Liver (tissue), 8 donors: ENCODE measurements at regions not wholly inside any gene's neighbourhood (a gene's known extent, or its start where the extent isn't known, plus 50 kb on each side); places are given as distances from the start of the nearest gene placed in this dataset.

Source experiments
- DNase-seq: peaks from one replicate; pipeline ENCODE4 v3.0.0-alpha.2; 2017; ENCODE audit warnings: low spot score
- H3K27ac ChIP-seq, 2 donors: one replicate each; pipeline ENCODE4 v1.7.0; 2013; ENCODE audit warnings: inconsistent platforms in 2 of 2, low read length in 2 of 2, control low read depth in 1 of 2, low read depth in 1 of 2, mild to moderate bottlenecking in 1 of 2
- H3K27me3 ChIP-seq, 4 donors: one replicate each; pipeline versions ENCODE4 v1.6.1 to v1.7.0; 2013; ENCODE audit warnings: low read length in 3 of 4, inconsistent platforms in 1 of 4, mild to moderate bottlenecking in 1 of 4, moderate library complexity in 1 of 4; ENCODE audit not compliant: control insufficient read depth in 4 of 4, insufficient read depth in 4 of 4
- H3K36me3 ChIP-seq, 4 donors: one replicate each; pipeline versions ENCODE4 v1.6.1 to v1.7.0; 2013; ENCODE audit warnings: low read length in 3 of 4, mild to moderate bottlenecking in 3 of 4, low read depth in 1 of 4, moderate library complexity in 1 of 4; ENCODE audit not compliant: control insufficient read depth in 4 of 4, insufficient read depth in 3 of 4
- H3K4me1 ChIP-seq, 4 donors: one replicate each; pipeline versions ENCODE4 v1.6.1 to v1.7.0; 2013; ENCODE audit warnings: low read length in 3 of 4, mild to moderate bottlenecking in 3 of 4, moderate library complexity in 1 of 4; ENCODE audit not compliant: control insufficient read depth in 4 of 4, insufficient read depth in 4 of 4
- H3K4me3 ChIP-seq, 3 donors: one replicate each; pipeline versions ENCODE4 v1.6.1 to v1.7.0; 2013; ENCODE audit warnings: low read length in 3 of 3, control low read depth in 1 of 3, low read depth in 1 of 3, mild to moderate bottlenecking in 1 of 3
- H3K9ac ChIP-seq, 2 donors: one replicate each; pipeline ENCODE4 v1.7.0; 2013; ENCODE audit warnings: low read length in 2 of 2, mild to moderate bottlenecking in 2 of 2, moderate library complexity in 2 of 2, control low read depth in 1 of 2, low read depth in 1 of 2
- H3K9me3 ChIP-seq, 4 donors: one replicate each; pipeline versions ENCODE4 v1.6.1 to v1.7.0; 2013; ENCODE audit warnings: low read length in 3 of 4; ENCODE audit not compliant: control insufficient read depth in 4 of 4
- ATF3 ChIP-seq: IDR thresholded peaks from 2 replicates; pipeline ENCODE4 v1.6.1; 2016; ENCODE audit warnings: antibody characterized with exemption
- CTCF ChIP-seq: fragments of 150-350 bp; IDR thresholded peaks from 2 replicates; pipeline ENCODE4 v1.5.1; 2017; ENCODE audit warnings: improper control_type of control experiment, low read depth, low read length; ENCODE audit not compliant: missing input control
- EGR1 ChIP-seq, 2 donors: IDR thresholded peaks; 2 replicates each; pipeline ENCODE4 v1.6.1; 2016 to 2018; ENCODE audit warnings: antibody characterized with exemption in 2 of 2, low read depth in 2 of 2
- FOXA2 ChIP-seq: IDR thresholded peaks from 2 replicates; pipeline ENCODE4 v1.6.1; 2016; ENCODE audit warnings: antibody characterized with exemption
- HNF4A ChIP-seq, 2 donors: conservative IDR thresholded peaks; 2 replicates each; pipeline ENCODE4 v1.6.1; 2016; ENCODE audit warnings: antibody characterized with exemption in 2 of 2, mild to moderate bottlenecking in 2 of 2
- HNF4G ChIP-seq: IDR thresholded peaks from 2 replicates; pipeline ENCODE4 v1.6.1; 2016; ENCODE audit warnings: antibody characterized with exemption
- JUND ChIP-seq, 2 donors: IDR thresholded peaks; 2 replicates each; pipeline ENCODE4 v1.6.1; 2016; ENCODE audit warnings: antibody characterized with exemption in 2 of 2
- NR2F2 ChIP-seq: IDR thresholded peaks from 2 replicates; pipeline ENCODE4 v1.6.1; 2016; ENCODE audit warnings: antibody characterized with exemption
- REST ChIP-seq: IDR thresholded peaks from 2 replicates; pipeline ENCODE4 v1.6.1; 2016; ENCODE audit warnings: antibody characterized with exemption, mild to moderate bottlenecking
- RXRA ChIP-seq, 2 donors: IDR thresholded peaks; 2 replicates each; pipeline ENCODE4 v1.6.1; 2017 to 2018; ENCODE audit warnings: antibody characterized with exemption in 2 of 2, mild to moderate bottlenecking in 1 of 2
- SP1 ChIP-seq: IDR thresholded peaks from 2 replicates; pipeline ENCODE4 v1.6.1; 2018; ENCODE audit warnings: antibody characterized with exemption, mild to moderate bottlenecking
- TAF1 ChIP-seq: conservative IDR thresholded peaks from 2 replicates; pipeline ENCODE4 v1.6.1; 2016; ENCODE audit warnings: antibody characterized with exemption, mild to moderate bottlenecking
- YY1 ChIP-seq: IDR thresholded peaks from 2 replicates; pipeline ENCODE4 v1.6.1; 2016; ENCODE audit warnings: antibody characterized with exemption, mild to moderate bottlenecking
- ZBTB33 ChIP-seq: IDR thresholded peaks from 2 replicates; pipeline ENCODE4 v1.6.1; 2016; ENCODE audit warnings: antibody characterized with exemption
- WGBS: extraction: QIAGEN DNeasy Blood & Tissue Kit; methylation state at CpG from one replicate; pipeline ENCODE4 v1.1.7; 2013; 5-methylcytosine and 5-hydroxymethylcytosine counted together
- donor health status: healthy.
- donor health status: healthy.
- donor health status: healthy.
- donor health status: healthy.
- donor health status: healthy.

GRCh38 chr12:114616081-114616480, 67.9 kb downstream of the TBX3 start:
- Histone ChIP-seq H3K9ac (no peak overlapping the region), H3K27me3 (no peaks in the 10 kb centered on the region), H3K27ac (no peak overlapping the region), H3K4me3 (no peak overlapping the region), H3K4me1 (peaks cover 1 to 10% (median 8%) of the 10 kb centered on the region in 4 donors), H3K36me3 (no peaks in the 10 kb centered on the region), H3K9me3 (no peaks in the 10 kb centered on the region)
- TF ChIP-seq CTCF (no peak), FOXA2 (no peak), EGR1 (IDR thresholded peaks at IDR 0.05; ENCODE audit: low read depth in 2 of 2) (no peak), NR2F2 (no peak), ZBTB33 (no peak), YY1 (no peak), TAF1 (no peak), REST (no peak), RXRA (IDR thresholded peaks at IDR 0.05) (no peak), ATF3 (no peak), HNF4A (conservative IDR thresholded peaks at IDR 0.05) (no peak)
- 88% methylated on average over 7 of the region's 7 CpGs for WGBS
- no peak for DNase-seq

GRCh38 chr12:114614040-114614439, 69.9 kb downstream of the TBX3 start:
- Histone ChIP-seq H3K36me3 (no peaks in the 10 kb centered on the region), H3K27me3 (no peaks in the 10 kb centered on the region), H3K9me3 (no peaks in the 10 kb centered on the region), H3K4me1 (peaks cover 1 to 10% (median 8%) of the 10 kb centered on the region in 4 donors), H3K4me3 (no peak overlapping the region), H3K27ac (no peak overlapping the region), H3K9ac (no peak overlapping the region)
- TF ChIP-seq HNF4G (no peak), JUND (IDR thresholded peaks at IDR 0.05) (no peak), RXRA (IDR thresholded peaks at IDR 0.05) (no peak), HNF4A (conservative IDR thresholded peaks at IDR 0.05) (no peak), REST (no peak), NR2F2 (no peak), SP1 (no peak)
- DNase-seq: no peak
- WGBS: 64% methylated on average over 3 of the region's 3 CpGs
